ENCODE measurements at regions not wholly inside any gene's neighbourhood (a gene's known extent, or its start where the extent isn't known, plus 50 kb on each side); places are given as distances from the start of the nearest gene placed in this dataset.

- Histone ChIP-seq H3K9me2 (ENCODE audit: insufficient read depth) (no peaks in the 10 kb centered on the region), H3K36me3 (ENCODE audit: insufficient read depth) (no peaks in the 10 kb centered on the region), H2AFZ (no peak overlapping the region), H3K4me3 (no peak overlapping the region), H3K4me1 (ENCODE audit: insufficient read depth) (no peaks in the 10 kb centered on the region), H4K20me1 (replicated peaks; ENCODE audit: insufficient read depth) (no peaks in the 10 kb centered on the region), H3K27me3 (ENCODE audit: insufficient read depth) (no peaks in the 10 kb centered on the region), H3F3A (replicated peaks; ENCODE audit: low read depth) (no peaks in the 10 kb centered on the region), H3K4me2 (no peak overlapping the region), H3K27ac (ENCODE audit: low read depth) (no peak overlapping the region), H3K79me2 (replicated peaks; ENCODE audit: insufficient read depth) (no peaks in the 10 kb centered on the region)
- TF ChIP-seq JUNB (IDR thresholded peaks at IDR 0.05; ENCODE audit: unreplicated experiment) (no peak), CTCF (conservative IDR thresholded peaks at IDR 0.05; ENCODE audit: low read depth in 2 of 2) (no peak), POLR2AphosphoS5 (IDR thresholded peaks at IDR 0.05; ENCODE audit: low read depth) (no peak)
- no peak for ATAC-seq
- H3K27me3 Mint-ChIP-seq (ENCODE audit: insufficient read depth, low read depth, poor library complexity) = peaks cover 8% of the 10 kb centered on the region
- no peak overlapping the region for H3K4me3 Mint-ChIP-seq
- no peaks in the 10 kb centered on the region for H3K36me3 Mint-ChIP-seq (ENCODE audit: low read depth)
- H3K27ac Mint-ChIP-seq = no peak overlapping the region
- H3K9me3 Mint-ChIP-seq = no peaks in the 10 kb centered on the region
- H3K4me1 Mint-ChIP-seq = no peaks in the 10 kb centered on the region; the same call in 2 of the 3 replicates
- DNase-seq (ENCODE audit: low spot score) = no peak
Measured at GRCh38 chr4:105014234-105014633, 132.4 kb upstream of the TET2 start.

GRCh38 chr4:105014635-105015034, 132.0 kb upstream of the TET2 start:
- Histone ChIP-seq H3K79me2 (replicated peaks; ENCODE audit: insufficient read depth) (no peaks in the 10 kb centered on the region), H3K27me3 (ENCODE audit: insufficient read depth) (no peaks in the 10 kb centered on the region), H3K4me1 (ENCODE audit: insufficient read depth) (no peaks in the 10 kb centered on the region), H3K4me3 (no peak overlapping the region), H4K20me1 (replicated peaks; ENCODE audit: insufficient read depth) (no peaks in the 10 kb centered on the region), H3K4me2 (no peak overlapping the region), H3K27ac (ENCODE audit: low read depth) (no peak overlapping the region), H3K9me2 (ENCODE audit: insufficient read depth) (no peaks in the 10 kb centered on the region), H3F3A (replicated peaks; ENCODE audit: low read depth) (no peaks in the 10 kb centered on the region), H2AFZ (no peak overlapping the region), H3K36me3 (ENCODE audit: insufficient read depth) (no peaks in the 10 kb centered on the region)
- ATAC-seq (no peak), DNase-seq (ENCODE audit: low spot score) (no peak)
- no peaks in the 10 kb centered on the region; the same call in 2 of the 3 replicates for H3K4me1 Mint-ChIP-seq
- H3K4me3 Mint-ChIP-seq = no peak overlapping the region
- H3K9me3 Mint-ChIP-seq = peaks cover 3% of the 10 kb centered on the region; the same call in 2 of the 3 replicates
- H3K27me3 Mint-ChIP-seq (ENCODE audit: insufficient read depth, low read depth, poor library complexity) = peaks cover 8% of the 10 kb centered on the region
- no peak overlapping the region for H3K27ac Mint-ChIP-seq
- no peaks in the 10 kb centered on the region for H3K36me3 Mint-ChIP-seq (ENCODE audit: low read depth)
- TF ChIP-seq CTCF (conservative IDR thresholded peaks at IDR 0.05; ENCODE audit: low read depth in 2 of 2) (no peak), ETS1 (IDR thresholded peaks at IDR 0.05) (no peak), JUNB (IDR thresholded peaks at IDR 0.05; ENCODE audit: unreplicated experiment) (no peak), ZNF462 (CRISPR knock-in tag; IDR thresholded peaks at IDR 0.05) (no peak), STAT1 (IDR thresholded peaks at IDR 0.05; ENCODE audit: unreplicated experiment) (no peak), EZH2 (IDR thresholded peaks at IDR 0.05; ENCODE audit: low read depth, unreplicated experiment) (no peak), CREB1 (CRISPR knock-in tag; IDR thresholded peaks at IDR 0.05; ENCODE audit: low read depth) (no peak), POLR2AphosphoS5 (IDR thresholded peaks at IDR 0.05; ENCODE audit: low read depth) (no peak), EZH2phosphoT487 (IDR thresholded peaks at IDR 0.05; ENCODE audit: unreplicated experiment) (no peak), ZNF114 (CRISPR knock-in tag; IDR thresholded peaks at IDR 0.05) (no peak), ZNF331 (CRISPR knock-in tag; IDR thresholded peaks at IDR 0.05; ENCODE audit: low read depth) (no peak)
